Activated CD8-positive, alpha-beta T cell treated with anti-CD3 and anti-CD28 coated beads for 36 hours (primary cell): ENCODE measurements at regions not wholly inside any gene's neighbourhood (a gene's known extent, or its start where the extent isn't known, plus 50 kb on each side); places are given as distances from the start of the nearest gene placed in this dataset.

Experiments
- ATAC-seq: fragments of 200-7000 bp; cut with Tn5 transposase; one replicate; pipeline ENCODE4 v1.10.0; 2021; ENCODE audit warnings: mild to moderate bottlenecking, moderate library complexity
- CTCF ChIA-PET: fragments of 350-600 bp; sonication (Branson Sonifier 250); formaldehyde crosslinking; loops from one replicate; lab custom pipeline; 2021; ENCODE audit warnings: antibody characterized with exemption; lab: Charles Lee
- POLR2A ChIA-PET: fragments of 350-600 bp; sonication (Branson Sonifier 250); formaldehyde crosslinking; loops from one replicate; lab custom pipeline; 2021; ENCODE audit warnings: antibody characterized with exemption; lab: Charles Lee
- DNase-seq: peaks from one replicate; pipeline ENCODE4 v3.0.0-alpha.2; 2020
- H3K27ac Mint-ChIP-seq: one replicate; pipeline ENCODE4 v1.8.0; 2021; ENCODE audit warnings: mild to moderate bottlenecking, mixed read lengths
- H3K27me3 Mint-ChIP-seq: one replicate; pipeline ENCODE4 v1.8.0; 2021; ENCODE audit warnings: mixed read lengths
- H3K36me3 Mint-ChIP-seq: one replicate; pipeline ENCODE4 v1.8.0; 2021; ENCODE audit warnings: low read depth, mixed read lengths
- H3K4me1 Mint-ChIP-seq: one replicate; pipeline ENCODE4 v1.8.0; 2021; ENCODE audit warnings: low read depth, mixed read lengths
- H3K4me3 Mint-ChIP-seq: one replicate; pipeline ENCODE4 v1.8.0; 2021; ENCODE audit warnings: mild to moderate bottlenecking, moderate library complexity, mixed read lengths
- H3K9me3 Mint-ChIP-seq: one replicate; pipeline ENCODE4 v1.8.0; 2021; ENCODE audit warnings: mixed read lengths
- intact Hi-C: fragments of 100-400 bp; cut with micrococcal nuclease; formaldehyde crosslinking; loops from one replicate; pipeline ENCODE4 v1.10.0; 2022
- TF ChIP-seq, protein P1 (sequence below): fragments of 200-600 bp; IDR thresholded peaks from one replicate; pipeline ENCODE4 v1.8.0; 2022; ENCODE audit warnings: antibody characterized with exemption, mild to moderate bottlenecking

DNA sequence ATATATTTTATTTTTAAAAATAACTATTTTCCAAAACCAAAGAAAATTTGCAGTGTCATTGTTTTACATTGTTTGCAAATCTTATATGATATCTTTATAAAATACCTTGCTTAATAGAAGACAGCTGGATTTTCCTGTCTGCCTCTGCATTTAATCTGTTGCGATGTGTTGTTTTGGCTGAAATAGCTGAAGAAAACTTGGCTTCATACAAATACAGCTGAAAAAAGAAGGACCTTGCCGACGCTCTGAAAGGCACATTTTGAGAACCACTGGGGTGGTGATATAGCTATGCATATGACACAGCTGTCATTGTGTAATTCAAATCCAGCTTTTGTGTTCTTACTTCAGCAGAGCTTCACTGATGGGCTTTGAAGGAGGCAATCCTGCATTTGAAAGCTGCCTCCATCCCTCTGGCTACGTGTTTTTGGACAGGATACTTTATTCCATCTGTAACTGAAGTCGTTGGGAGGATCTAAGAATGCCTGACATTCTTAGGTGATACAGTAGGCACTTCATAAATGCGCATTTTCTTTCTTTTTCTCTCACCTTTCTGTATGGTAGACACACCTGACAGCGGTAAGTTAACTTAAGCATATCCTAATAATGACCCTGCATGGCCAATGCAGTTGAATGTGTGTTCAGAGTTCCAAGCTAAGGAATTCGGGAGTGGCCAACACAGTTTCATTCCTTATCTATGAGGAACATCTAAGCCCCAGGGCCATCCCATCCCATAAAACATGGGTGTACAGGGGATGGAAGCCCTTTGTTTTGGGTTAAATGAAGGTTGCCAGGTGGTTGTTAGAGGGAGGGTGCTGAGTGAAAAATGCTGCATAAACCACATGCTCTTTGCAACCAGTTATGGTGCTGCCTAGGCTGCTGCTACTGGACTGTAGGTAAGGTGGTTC is 213.0 kb downstream of the TFAP2A start:
- ChIA-PET CTCF (no interaction called here), POLR2A (no interaction called here)
- no peak overlapping the region for H3K27ac Mint-ChIP-seq
- H3K4me3 Mint-ChIP-seq, result no peak overlapping the region
- intact Hi-C loops, result no loop called here
- DNase-seq, result no peak
- TF ChIP-seq, protein P1, sequence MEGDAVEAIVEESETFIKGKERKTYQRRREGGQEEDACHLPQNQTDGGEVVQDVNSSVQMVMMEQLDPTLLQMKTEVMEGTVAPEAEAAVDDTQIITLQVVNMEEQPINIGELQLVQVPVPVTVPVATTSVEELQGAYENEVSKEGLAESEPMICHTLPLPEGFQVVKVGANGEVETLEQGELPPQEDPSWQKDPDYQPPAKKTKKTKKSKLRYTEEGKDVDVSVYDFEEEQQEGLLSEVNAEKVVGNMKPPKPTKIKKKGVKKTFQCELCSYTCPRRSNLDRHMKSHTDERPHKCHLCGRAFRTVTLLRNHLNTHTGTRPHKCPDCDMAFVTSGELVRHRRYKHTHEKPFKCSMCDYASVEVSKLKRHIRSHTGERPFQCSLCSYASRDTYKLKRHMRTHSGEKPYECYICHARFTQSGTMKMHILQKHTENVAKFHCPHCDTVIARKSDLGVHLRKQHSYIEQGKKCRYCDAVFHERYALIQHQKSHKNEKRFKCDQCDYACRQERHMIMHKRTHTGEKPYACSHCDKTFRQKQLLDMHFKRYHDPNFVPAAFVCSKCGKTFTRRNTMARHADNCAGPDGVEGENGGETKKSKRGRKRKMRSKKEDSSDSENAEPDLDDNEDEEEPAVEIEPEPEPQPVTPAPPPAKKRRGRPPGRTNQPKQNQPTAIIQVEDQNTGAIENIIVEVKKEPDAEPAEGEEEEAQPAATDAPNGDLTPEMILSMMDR, result no peak
- no peaks in the 10 kb centered on the region for H3K27me3 Mint-ChIP-seq
- no peaks in the 10 kb centered on the region for H3K36me3 Mint-ChIP-seq
- no peak for ATAC-seq
- peaks cover 6% of the 10 kb centered on the region for H3K9me3 Mint-ChIP-seq
- H3K4me1 Mint-ChIP-seq, result no peaks in the 10 kb centered on the region

DNA sequence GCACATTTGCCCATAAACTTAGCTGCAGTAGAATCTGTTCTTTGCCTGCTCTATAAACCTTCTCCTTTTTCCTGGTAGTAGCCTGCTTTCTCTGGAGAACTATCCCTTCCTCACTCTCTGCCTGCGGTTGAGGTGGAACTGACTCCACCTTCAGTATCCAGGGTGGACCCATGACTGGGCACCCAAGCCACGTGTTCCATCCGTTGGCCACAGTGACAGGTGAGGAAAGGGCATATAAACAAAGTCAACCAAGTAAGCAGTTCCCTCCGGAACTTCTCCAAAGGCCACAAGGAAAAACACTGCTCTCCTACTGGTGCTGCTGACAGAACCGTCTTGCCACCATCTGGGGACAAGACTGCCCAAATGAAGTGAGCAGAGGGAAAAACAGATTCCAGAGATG is 218.8 kb downstream of the TFAP2A start:
- no peak for DNase-seq
- ChIA-PET POLR2A (no interaction called here), CTCF (no interaction called here)
- ATAC-seq, result no peak
- H3K27ac Mint-ChIP-seq, result no peak overlapping the region
- H3K36me3 Mint-ChIP-seq, result no peaks in the 10 kb centered on the region
- H3K4me1 Mint-ChIP-seq, result no peaks in the 10 kb centered on the region
- TF ChIP-seq, protein P1, result no peak
- peaks cover 6% of the 10 kb centered on the region for H3K9me3 Mint-ChIP-seq
- no peaks in the 10 kb centered on the region for H3K27me3 Mint-ChIP-seq
- intact Hi-C loops, result no loop called here
- H3K4me3 Mint-ChIP-seq, result no peak overlapping the region

DNA sequence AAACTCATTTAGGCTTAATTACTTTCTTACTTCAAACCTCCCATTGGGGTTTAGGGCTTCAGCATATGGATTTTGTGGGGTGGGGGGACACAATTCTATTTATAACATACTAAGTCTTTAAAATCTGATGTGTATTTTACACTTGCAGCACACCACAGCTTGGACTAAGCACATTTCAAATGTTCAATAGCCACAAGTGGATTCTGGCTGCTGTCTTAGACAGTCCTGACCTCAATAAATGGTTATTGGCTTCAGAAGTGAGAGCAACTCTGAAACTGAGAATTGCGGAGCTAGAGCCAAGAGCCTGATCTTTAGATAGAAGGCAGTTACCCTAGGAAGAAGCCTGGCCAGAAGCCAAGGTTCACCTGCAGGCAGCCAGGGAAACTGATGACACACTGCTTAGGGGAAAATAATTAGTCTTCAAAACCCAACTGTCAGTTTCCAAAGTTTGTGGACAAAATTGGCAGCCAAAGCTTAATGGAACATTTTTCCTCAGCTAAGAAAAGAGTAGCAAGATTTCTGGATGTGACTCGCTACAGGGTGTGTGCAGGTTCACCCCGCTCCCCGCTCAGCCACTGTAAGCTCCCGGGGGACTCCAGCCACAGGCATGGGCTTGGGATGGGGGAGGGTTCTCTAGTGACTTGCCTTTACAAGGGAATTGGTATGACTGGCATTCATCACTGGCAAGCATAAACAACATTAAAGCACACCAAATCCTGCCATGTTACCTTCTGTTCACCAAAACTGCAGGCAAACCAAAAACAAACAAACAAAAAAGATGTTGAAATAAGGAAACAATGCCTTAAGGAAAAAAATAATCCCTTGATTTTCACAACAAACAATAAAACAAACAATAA is 219.8 kb downstream of the TFAP2A start:
- TF ChIP-seq, protein P1, result no peak
- ATAC-seq (no peak), DNase-seq (no peak)
- Mint-ChIP-seq H3K4me1 (no peaks in the 10 kb centered on the region), H3K27me3 (no peaks in the 10 kb centered on the region), H3K27ac (no peak overlapping the region), H3K36me3 (no peaks in the 10 kb centered on the region), H3K9me3 (peaks cover under 1% of the 10 kb centered on the region), H3K4me3 (no peak overlapping the region)
- intact Hi-C loops, result no loop called here
- ChIA-PET CTCF (no interaction called here), POLR2A (interaction anchor here (1.0 kb wide), 1 partner anchor 16 kb away, joined by 3 read pairs; no protein-coding TSS in a partner anchor)

DNA sequence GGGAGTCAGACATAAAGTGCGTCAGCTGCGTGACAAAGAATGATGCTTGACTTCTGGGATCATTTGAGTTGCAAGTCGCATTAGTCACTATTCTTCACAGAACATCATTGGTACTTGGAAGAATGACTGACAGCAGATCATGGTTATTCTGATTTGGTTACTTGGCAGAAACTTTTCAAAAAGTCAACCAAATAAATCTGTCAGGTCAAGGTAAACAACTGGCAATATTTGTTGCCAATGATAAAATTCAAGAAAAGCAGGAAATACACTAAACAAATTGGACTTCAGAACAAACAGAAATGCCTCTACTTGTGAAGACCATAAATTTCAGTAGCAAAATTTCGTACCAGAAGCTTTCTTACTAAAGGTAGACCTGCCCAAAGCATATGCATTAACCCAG is 221.6 kb downstream of the TFAP2A start:
- ATAC-seq (no peak), DNase-seq (no peak)
- Mint-ChIP-seq H3K27ac (no peak overlapping the region), H3K36me3 (no peaks in the 10 kb centered on the region), H3K4me3 (no peak overlapping the region), H3K9me3 (no peaks in the 10 kb centered on the region), H3K4me1 (no peaks in the 10 kb centered on the region), H3K27me3 (no peaks in the 10 kb centered on the region)
- intact Hi-C loops, result no loop called here
- ChIA-PET POLR2A (no interaction called here), CTCF (no interaction called here)
- TF ChIP-seq, protein P1, result no peak

DNA sequence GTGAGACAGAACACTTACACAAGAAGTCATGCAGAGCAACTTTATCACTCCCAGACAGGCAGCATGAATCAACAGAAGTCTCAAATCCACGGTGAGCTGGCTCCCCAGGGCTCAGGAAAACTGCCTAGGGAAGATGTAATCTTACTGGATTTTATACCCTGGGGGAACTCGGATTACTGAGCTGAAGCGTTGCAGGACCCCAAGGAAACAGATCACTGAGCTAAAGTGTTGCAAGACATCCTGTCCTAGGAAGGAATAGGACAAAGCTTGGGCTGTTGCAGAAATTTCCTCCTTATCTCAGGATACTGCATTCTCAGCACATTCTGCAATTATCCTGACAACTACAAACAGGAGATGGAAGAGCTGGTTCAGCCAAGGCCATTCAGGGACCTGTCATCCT is 224.8 kb downstream of the TFAP2A start:
- intact Hi-C loops, result no loop called here
- Mint-ChIP-seq H3K4me3 (no peak overlapping the region), H3K9me3 (no peaks in the 10 kb centered on the region), H3K27ac (no peak overlapping the region), H3K27me3 (no peaks in the 10 kb centered on the region), H3K36me3 (no peaks in the 10 kb centered on the region), H3K4me1 (no peaks in the 10 kb centered on the region)
- POLR2A ChIA-PET, result no interaction called here
- no peak for ATAC-seq
- CTCF ChIA-PET, result interaction anchor here (1.3 kb wide), 1 partner anchor 13 kb away, joined by 3 read pairs; no protein-coding TSS in a partner anchor
- TF ChIP-seq, protein P1, result no peak
- DNase-seq, result no peak
